ENCODE measurements at regions not wholly inside any gene's neighbourhood (a gene's known extent, or its start where the extent isn't known, plus 50 kb on each side); places are given as distances from the start of the nearest gene placed in this dataset.

DNA sequence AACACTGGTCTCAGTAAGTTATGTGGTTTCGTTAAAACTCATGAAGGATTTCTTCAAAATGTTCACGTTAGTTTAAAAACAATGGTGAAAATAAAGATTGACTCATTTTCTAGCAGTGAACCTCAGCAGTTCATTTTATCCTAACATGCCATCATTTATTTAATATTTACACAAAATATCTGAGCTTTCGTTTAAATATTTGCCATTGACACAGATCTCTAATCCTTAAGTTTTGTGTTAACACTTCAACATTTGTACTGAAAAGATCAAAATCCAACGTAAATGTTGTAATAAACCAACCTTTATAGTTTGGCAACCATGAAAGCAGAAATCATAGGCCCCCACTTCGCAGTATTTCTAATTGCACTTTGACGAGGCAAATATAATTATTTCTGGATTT lies 1129.5 kb downstream of the PLA2G4A start:
- TF ChIP-seq TAF1 (IDR thresholded peaks at IDR 0.05; ENCODE audit: low read depth) (no peak), RAD21 (IDR thresholded peaks at IDR 0.05; ENCODE audit: low read depth) (no peak), EGR1 (IDR thresholded peaks at IDR 0.05) (no peak), EP300 (IDR thresholded peaks at IDR 0.05; ENCODE audit: borderline replicate concordance) (no peak), TCF12 (IDR thresholded peaks at IDR 0.05; ENCODE audit: low read depth) (no peak), CREB1 (IDR thresholded peaks at IDR 0.05; ENCODE audit: low read depth) (no peak)
- TF ChIP-seq, protein P1, sequence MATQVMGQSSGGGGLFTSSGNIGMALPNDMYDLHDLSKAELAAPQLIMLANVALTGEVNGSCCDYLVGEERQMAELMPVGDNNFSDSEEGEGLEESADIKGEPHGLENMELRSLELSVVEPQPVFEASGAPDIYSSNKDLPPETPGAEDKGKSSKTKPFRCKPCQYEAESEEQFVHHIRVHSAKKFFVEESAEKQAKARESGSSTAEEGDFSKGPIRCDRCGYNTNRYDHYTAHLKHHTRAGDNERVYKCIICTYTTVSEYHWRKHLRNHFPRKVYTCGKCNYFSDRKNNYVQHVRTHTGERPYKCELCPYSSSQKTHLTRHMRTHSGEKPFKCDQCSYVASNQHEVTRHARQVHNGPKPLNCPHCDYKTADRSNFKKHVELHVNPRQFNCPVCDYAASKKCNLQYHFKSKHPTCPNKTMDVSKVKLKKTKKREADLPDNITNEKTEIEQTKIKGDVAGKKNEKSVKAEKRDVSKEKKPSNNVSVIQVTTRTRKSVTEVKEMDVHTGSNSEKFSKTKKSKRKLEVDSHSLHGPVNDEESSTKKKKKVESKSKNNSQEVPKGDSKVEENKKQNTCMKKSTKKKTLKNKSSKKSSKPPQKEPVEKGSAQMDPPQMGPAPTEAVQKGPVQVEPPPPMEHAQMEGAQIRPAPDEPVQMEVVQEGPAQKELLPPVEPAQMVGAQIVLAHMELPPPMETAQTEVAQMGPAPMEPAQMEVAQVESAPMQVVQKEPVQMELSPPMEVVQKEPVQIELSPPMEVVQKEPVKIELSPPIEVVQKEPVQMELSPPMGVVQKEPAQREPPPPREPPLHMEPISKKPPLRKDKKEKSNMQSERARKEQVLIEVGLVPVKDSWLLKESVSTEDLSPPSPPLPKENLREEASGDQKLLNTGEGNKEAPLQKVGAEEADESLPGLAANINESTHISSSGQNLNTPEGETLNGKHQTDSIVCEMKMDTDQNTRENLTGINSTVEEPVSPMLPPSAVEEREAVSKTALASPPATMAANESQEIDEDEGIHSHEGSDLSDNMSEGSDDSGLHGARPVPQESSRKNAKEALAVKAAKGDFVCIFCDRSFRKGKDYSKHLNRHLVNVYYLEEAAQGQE (IDR thresholded peaks at IDR 0.05; ENCODE audit: low read depth), result no peak
- TF ChIP-seq, protein P2, sequence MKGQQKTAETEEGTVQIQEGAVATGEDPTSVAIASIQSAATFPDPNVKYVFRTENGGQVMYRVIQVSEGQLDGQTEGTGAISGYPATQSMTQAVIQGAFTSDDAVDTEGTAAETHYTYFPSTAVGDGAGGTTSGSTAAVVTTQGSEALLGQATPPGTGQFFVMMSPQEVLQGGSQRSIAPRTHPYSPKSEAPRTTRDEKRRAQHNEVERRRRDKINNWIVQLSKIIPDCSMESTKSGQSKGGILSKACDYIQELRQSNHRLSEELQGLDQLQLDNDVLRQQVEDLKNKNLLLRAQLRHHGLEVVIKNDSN (IDR thresholded peaks at IDR 0.05), result no peak
